Posterior cingulate gyrus (tissue), 11 donors: ENCODE measurements at regions not wholly inside any gene's neighbourhood (a gene's known extent, or its start where the extent isn't known, plus 50 kb on each side); places are given as distances from the start of the nearest gene placed in this dataset.
A peak's percentile ranks its signal among the peaks of the same experiment; 100 is the strongest.
"Not testable (repeated sequence)": the region's sequence is repeated elsewhere in the genome, so short reads cannot be mapped to it uniquely, and the experiment has no call there.

Experiments
- DNase-seq, 10 donors: peaks; one replicate each; pipeline versions ENCODE4 v3.0.0 to v3.0.0-alpha.2; 2020 to 2021; ENCODE audit warnings: mixed read lengths in 3 of 10
- intact Hi-C: fragments of 100-400 bp; cut with DNase I; formaldehyde crosslinking; loops from one replicate; pipeline ENCODE4 v1.15.1; 2023

DNA sequence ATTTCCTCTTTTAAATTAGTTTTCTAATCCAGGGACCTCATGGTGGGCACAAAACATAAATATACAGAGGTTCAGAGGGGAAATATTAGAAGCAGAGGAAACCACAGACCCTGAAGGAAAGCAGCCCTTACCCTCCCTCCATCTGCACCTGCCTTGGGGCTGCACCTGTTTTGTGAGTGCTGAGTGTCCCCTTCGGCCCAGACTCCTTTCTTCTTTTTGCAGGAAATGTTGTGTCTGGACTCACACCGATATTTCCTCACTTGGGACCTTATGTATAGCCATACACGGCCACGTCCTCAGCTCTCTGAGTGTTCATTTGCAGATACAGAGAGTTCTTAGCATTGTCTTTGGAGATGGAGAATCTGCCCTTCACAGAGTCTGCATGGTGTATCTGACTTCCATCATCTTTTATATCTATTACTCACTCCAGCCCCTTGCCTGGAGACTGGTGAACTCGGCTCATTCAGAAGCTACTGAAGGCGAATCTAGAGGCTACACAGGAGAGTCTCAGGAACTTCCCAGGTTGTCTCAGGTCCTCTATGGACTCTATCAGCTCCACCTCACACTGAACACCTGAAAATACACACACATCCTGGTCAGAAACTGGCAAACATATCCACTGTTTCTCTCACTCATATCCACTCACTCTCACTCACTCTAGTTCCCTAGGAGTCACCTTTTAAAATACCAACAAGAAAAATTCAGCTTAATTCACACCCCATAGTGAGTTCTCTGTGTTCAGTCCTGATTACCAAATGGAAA lies 829.7 kb downstream of the TMEM121 start:
- intact Hi-C loops, DNase-seq: not testable (repeated sequence)

DNA sequence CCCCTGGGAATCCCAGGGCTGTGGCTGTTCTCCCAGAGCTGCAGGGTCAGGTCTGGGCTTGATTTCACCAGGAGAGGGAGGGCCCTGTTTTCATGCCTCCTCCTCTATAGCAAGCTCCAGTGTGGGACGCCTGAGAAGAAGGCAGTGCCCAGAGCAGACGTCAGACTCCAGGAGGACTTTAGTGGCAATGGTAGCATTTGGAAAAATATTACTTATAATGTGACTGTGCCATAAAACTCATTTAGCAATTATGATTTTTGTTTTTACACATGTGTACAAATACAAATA lies 830.2 kb downstream of the TMEM121 start:
- not testable (repeated sequence) for DNase-seq

DNA sequence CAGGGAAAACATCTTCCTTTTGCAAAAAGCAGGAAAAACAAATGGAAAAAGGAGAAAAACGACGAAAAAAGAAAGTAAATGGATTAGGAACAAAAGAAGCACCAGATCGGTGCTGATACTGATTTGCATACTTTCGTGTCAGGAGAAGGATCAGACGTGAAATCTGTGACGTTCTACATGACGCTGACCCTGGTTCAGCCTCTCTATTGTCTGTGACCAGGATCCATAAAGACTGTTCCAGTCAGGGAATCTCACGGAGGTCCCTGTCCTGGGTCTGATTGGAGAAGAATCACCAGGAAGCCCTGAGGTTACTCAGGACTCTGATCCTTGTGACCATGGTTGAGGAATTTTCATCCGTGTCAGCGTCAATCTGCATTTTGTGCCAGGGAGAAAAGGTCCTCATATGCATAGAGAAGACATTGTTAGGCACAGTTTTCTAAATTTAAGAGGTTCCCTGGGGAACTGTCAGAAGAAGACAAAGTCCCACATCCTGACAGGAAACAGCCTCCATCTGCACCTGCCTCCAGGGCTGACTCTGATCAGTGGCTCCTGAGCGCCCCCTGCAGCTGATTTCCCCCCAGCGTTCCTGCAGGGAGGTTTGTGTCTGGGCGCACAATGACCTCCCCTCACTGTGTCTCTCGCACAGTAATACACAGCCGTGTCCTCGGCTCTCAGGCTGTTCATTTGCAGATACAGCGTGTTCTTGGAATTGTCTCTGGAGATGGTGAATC lies 832.9 kb downstream of the TMEM121 start:
- intact Hi-C loops, result not testable (repeated sequence)

More for the DNA sequence above, 830.2 kb downstream of the TMEM121 start:
- intact Hi-C loops, result not testable (repeated sequence)

DNA sequence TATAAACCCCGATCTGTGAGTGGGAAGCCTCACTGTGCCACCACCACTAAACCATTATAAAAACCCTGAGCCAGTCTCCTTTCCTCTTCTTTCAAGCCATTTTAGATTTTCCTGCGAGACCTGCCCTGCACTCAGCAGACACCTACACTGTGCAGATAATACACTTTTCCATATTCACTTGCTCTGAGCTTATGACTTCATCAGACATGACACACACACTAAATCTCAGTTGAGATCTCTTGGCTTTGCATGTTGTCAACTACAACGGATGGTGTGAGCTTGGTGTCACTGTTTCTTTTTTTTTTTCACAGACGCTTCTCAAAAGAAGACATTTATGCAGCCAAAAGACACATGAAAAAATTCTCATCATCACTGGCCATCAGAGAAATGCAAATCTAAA lies 839.0 kb downstream of the TMEM121 start:
- intact Hi-C loops, DNase-seq: not testable (repeated sequence)

More for the DNA sequence above, 832.9 kb downstream of the TMEM121 start:
- not testable (repeated sequence) for DNase-seq

DNA sequence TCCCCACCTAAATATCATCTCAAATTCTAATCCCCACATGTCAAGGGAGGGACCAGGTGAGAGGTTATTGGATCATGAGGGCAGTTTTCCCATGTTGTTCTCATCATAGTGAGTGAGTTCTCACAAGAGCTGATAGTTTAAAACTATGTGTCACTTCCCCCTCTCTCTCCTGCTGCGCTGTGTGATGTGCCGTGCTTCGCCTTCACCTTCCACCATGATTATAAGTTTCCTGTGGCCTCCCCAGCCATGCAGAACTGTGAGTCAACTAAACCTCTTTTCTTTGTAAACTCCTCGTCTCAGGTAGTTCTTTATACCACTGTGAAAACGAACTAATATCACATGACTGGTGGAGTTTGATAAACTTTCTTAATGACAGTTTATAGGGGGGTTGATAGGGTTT lies 839.5 kb downstream of the TMEM121 start:
- intact Hi-C loops, DNase-seq: not testable (repeated sequence)

DNA sequence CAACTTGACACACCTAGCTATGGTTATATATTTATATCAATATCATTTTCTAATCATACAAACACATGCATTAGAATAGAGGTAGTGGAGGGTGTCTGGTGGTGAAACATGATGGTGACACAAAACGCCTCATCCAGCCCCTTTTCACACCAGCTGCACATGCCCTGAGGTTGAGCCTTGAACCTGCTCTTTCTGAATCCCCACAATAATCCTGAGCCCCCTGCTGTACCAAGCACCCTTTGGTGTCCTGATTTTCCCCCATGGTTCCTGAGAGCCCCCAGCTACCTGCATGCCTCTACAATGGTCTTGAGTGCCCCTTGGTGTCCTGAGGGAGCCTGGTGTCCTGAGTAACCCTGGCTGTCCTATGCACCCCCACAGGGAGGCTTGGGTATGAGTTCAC lies 840.6 kb downstream of the TMEM121 start:
- DNase-seq, result not testable (repeated sequence)

DNA sequence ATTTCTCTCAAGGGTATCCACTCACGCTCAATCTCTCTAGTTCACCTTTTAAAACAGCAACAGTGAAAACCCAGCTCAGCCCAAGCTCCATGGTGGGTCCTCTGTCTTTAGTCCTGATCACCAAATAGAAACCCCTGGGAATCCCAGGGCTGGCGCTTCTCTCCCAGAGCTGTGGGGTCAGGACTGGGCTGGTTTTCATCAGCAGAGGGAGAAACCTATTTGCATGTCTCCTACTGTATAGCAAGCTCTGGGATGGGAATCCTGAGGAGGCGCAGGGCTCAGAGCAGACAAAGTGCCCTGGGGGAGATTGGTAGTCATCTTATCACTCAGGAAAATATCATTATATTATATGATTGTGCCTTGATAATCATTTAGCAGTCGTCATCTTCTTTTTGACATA lies 843.1 kb downstream of the TMEM121 start:
- DNase-seq, intact Hi-C loops: not testable (repeated sequence)

More for the DNA sequence above, 840.6 kb downstream of the TMEM121 start:
- intact Hi-C loops, result not testable (repeated sequence)

DNA sequence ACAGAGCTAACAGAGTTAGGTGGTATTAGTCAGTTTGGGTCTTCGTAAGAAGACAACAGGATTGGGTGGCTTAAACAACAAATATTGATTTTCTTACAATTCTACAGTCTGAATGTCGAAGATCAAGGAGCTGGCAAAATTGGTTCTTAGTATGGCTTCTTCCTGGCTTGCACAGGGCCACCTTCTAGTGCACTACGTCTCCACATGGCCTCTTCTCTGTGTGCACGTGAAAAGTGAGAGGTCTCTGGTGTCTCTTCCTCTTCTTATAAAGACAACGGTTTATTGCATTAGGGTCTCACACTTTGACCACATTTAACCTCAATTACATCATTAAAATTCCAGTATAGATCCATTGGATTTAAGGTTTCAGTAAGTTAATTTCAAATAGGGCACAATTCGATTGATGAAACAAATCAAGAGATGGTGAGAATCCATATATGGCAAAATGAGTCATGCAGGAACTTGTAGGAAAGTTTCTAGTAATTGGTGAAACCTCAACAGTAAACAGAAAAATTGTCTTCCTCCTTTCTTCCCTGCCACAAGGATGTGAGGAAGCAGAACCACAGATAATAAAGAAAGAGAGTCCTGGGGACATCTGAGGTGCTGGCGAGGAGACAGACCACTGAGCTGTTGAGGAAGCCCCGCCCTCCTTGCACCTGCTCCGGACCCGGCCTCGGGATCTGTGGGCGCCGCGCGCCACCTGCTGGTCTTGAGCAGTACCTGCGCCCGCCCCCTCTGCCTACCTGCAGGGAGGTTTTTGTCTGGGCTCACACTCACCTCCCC lies 846.7 kb downstream of the TMEM121 start:
- peak in 8 of 10 donors; percentile 6 to 85 (median 27) for DNase-seq
- intact Hi-C loops, result no loop called here

DNA sequence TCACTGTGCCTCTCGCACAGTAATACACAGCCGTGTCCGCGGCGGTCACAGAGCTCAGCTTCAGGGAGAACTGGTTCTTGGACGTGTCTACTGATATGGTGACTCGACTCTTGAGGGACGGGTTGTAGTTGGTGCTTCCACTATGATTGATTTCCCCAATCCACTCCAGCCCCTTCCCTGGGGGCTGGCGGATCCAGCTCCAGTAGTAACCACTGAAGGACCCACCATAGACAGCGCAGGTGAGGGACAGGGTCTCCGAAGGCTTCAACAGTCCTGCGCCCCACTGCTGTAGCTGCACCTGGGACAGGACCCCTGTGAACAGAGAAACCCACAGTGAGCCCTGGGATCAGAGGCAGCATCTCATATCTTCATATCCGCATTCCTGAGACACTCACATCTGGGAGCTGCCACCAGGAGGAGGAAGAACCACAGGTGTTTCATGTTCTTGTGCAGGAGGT lies 847.3 kb downstream of the TMEM121 start:
- intact Hi-C loops, DNase-seq: not testable (repeated sequence)

DNA sequence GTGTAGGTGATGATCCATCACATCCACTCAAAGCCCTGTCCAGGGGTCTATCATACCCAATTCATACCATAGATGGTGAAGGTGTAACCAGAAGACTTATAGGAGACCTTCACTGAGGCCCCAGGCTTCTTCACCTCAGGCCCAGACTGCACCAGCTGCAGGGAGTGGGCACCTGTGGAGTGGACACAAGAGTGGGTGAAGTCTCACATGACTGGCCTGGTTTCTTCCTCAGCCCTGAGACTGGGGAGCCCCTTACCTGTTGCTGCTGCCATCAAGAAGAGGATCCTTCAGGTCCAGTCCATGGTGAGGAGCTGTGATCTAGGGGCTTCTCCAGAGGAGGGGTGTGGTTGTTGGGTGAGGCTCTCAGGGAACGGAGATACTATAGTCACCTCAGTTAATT lies 851.0 kb downstream of the TMEM121 start:
- intact Hi-C loops, result no loop called here
- peak in 1 of 10 donors; percentile 42 for DNase-seq

DNA sequence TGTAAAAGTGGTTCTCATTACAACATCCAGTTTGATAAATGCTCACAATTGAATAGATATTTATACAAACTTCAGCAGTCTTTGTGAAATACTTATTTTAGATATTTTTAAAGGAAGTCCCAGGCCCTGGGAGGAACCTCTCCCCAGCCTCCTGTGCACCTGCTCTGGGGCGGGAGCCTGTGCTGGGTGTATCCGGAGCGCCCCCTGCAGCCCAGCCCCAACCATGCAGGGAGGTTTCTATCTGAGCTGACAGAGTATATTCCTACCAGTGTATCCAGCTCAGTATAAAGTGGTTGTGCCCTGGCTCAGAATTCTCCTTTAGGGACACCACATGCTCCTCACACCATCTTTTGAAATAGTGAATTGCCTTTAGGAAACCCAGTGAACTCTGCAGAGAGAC lies 851.8 kb downstream of the TMEM121 start:
- peak in 1 of 10 donors; percentile 43 for DNase-seq
- intact Hi-C loops, result no loop called here

DNA sequence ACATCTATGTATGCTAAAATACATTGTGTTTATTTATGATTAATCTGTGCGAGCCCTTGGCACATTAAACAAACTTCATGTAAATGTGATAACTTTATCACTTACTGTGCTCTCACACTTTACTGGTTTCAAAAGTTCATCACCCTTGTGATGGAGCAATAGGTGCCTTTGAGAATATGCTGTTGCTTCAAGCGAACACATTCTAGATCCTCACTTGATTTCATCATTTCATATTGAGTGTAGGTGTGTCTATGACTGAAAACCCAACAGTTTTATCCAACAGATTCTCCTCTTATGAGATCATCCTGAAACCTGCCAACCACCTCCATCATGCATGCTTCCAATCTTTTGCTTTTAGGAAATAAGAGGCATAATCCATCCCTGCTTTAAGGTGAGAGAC lies 854.4 kb downstream of the TMEM121 start:
- no peak for DNase-seq
- intact Hi-C loops, result no loop called here

DNA sequence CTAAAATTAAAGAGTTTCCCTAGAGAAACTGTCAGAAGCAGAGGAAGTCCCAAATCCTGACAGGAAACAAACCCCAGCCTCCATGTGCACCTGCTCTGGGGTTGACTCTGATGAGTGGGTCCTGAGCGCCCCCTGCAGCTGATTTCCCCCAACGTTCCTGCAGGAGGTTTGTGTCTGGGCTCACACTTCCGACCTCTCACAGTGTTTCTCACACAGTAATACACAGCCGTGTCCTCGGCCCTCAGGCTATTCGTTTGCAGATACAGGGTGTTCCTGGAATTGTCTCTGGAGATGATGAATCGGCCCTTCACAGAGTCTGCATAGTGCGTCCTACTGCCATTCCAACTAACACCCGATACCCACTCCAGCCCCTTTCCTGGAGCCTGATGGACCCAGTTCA lies 862.8 kb downstream of the TMEM121 start:
- intact Hi-C loops, result not testable (repeated sequence)

DNA sequence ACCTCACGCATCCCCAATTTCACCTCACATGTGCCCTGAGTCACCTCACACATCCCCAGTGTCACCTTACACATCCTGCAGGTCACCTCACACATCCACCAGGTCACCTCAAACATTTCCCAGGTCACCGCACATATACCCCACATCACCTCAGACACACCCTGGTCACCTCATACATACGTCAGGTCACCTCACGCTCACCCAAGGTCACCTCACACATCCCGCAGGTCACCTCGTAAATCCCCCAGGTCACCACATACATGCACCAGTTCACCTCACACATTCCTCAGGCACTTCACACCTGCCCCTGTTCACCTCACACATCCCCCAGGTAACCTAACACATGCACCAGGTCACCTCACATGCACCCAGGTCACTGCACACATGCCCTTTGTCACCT lies 864.0 kb downstream of the TMEM121 start:
- intact Hi-C loops, result no loop called here
- DNase-seq, result no peak

More for the DNA sequence above, 862.8 kb downstream of the TMEM121 start:
- DNase-seq, result not testable (repeated sequence)

DNA sequence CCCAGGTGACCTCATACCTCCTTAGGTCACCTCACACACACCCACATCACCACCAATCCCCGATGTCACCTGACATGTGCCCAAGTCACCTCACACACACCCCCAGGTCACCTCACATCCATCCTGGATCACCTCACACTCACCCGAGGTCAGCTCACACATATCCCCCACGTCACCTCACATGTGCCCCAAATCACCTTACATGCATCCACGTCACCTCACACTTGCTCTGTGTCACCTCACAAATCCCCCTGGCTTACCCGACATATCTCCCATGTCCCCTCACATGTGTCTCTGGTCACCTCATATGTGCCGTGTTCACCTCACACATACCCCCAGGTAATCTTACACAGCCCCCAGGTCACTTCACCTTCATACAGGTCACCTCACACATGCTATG lies 864.6 kb downstream of the TMEM121 start:
- intact Hi-C loops, result no loop called here
- DNase-seq, result no peak

DNA sequence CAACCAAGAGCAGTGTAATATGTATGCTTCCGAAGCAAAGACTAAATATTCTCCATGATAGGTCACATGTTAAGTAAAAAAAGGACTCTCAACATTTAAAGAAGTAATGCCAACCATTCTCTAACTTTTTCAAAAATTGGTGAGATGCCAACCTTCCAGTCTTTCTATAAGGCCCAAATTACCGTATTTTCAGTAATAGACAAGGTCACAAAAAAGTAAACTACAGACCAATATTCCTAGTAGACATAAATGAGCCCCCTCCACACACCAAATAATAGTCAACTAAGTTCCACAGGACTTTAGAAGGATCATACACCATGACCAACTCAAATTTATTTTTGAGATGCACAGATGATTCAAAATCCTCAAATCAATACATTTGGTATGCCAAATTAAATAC lies 867.4 kb downstream of the TMEM121 start:
- intact Hi-C loops, result no loop called here
- DNase-seq, result no peak

DNA sequence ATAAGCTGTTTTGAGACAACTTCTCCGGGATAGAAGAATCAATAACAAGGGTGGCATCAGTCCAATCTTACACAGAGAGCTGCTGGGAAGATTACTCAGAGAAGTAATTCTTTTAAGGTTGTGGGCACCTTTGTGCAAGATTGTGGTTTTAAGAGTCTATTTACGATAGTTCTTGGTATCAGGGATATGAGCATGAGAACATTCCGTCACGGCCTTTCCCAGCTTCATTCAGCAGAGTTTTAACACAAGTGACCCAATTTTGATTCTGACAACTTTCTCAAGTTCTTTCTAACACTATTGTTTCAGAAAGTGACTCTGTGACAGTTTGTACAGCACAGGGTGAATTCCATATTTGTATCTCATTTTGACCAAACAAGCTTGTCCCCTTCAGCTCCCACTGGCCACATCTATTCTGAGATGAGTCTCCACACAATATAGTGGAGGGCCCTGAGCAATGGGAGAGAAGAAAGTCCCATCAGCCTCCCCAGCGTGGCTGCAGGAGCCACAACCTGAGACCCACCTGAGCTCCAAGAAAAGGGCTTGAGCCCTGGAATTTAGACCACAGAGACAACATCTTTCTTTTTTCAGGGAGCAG lies 869.2 kb downstream of the TMEM121 start:
- intact Hi-C loops, result no loop called here
- DNase-seq, result no peak

DNA sequence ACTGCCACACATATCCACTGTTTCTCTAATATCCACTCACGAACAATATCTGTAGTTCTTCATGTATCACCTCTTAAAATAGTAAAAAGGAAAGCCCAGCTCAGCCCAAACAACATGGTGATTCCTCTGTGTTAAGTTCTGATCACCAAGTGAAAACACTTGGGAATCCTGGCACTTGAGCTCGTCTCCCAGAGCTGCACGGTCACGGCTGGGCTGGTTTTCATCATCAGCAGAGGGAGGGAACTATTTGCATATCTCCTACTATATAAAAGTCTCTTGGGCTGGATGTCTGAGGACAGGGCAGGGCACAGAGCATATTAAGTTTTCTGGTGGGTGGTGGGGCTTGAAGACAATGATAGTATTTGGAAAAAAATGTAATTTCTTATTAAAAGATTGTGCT lies 870.6 kb downstream of the TMEM121 start:
- DNase-seq, result no peak
- intact Hi-C loops, result no loop called here

DNA sequence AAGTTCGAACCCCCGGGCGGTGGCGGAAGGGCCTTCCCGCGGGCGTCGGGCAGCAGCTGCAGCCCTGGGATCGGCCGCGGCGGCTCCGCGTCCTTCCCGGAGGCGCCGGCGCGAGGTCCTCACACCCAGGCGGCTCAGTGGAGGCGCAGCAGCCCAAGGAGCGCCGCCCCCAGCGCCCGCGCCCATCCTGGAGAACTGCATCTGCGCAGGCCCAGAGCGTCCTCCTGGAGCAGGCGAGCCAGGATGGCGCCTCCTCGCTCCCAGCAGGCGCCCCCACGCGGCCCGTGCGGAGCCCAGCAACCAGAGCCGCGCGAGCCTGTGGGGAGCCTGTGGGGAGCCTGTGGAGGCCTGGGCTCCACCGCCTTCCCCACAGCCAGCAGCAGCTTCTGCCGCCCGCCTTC lies 872.5 kb downstream of the TMEM121 start:
- intact Hi-C loops, DNase-seq: not testable (repeated sequence)

DNA sequence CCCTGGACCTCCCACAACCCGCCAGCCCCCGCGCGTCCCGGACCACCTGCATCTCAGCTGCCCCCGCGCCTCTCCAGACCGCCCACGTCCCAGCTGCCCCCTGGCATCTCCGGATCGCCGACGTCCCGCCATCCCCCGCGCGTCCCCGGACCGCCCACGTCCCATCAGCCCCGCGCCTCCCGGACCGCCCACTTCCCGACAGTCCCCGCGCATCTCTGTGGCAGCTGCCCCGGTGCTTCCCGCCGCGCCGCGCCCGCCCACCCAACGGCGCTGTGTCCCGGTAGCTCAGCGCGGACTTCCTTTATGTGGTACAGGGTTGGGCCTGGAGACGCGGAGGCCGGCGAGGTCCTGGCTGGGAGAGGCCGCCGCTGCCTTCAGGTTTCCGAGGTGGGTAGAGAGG lies 874.9 kb downstream of the TMEM121 start:
- intact Hi-C loops, DNase-seq: not testable (repeated sequence)

DNA sequence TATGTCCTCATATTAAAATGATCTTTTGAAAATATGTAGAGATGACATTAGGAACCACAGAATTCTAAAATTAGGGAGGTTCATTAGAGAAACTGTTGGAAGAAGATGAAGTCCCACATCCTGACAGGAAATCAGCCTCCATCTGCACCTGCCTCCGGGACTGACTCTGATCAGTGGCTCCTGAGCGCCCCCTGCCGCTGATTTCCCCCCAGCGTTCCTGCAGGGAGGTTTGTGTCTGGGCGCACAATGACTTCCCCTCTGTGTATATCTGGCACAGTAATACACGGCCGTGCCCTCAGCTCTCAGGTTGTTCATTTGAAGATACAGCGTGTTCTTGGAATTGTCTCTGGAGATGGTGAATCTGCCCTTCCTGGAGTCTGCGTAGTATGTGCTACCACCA lies 883.8 kb downstream of the TMEM121 start:
- DNase-seq, intact Hi-C loops: not testable (repeated sequence)
